RWPE2 (cell line): ENCODE measurements at regions not wholly inside any gene's neighbourhood (a gene's known extent, or its start where the extent isn't known, plus 50 kb on each side); places are given as distances from the start of the nearest gene placed in this dataset.

Experiments used
- ATAC-seq: fragments of 200-7000 bp; cut with Tn5 transposase; 3 replicates; pipeline ENCODE4 v1.9.1; 2021; ENCODE audit warnings: low read depth
- DNase-seq: peaks from one replicate; pipeline ENCODE4 v3.0.0-alpha.2; 2020; ENCODE audit warnings: low spot score
- H3K27ac ChIP-seq: fragments of 450-650 bp; 2 replicates; pipeline ENCODE4 v1.5.1; 2017; ENCODE audit warnings: mild to moderate bottlenecking; ENCODE audit not compliant: poor library complexity, severe bottlenecking
- H3K27me3 ChIP-seq: fragments of 250-450 bp; sonication (Bioruptor Pico); 2 replicates; pipeline ENCODE4 v1.5.1; 2021; ENCODE audit warnings: mild to moderate bottlenecking, moderate library complexity; ENCODE audit not compliant: insufficient read depth, poor library complexity, severe bottlenecking
- H3K36me3 ChIP-seq: fragments of 250-450 bp; sonication (Bioruptor Pico); 2 replicates; pipeline ENCODE4 v1.5.1; 2020; ENCODE audit warnings: low read depth, mild to moderate bottlenecking, moderate library complexity
- H3K4me1 ChIP-seq: fragments of 250-450 bp; sonication (Bioruptor Pico); 2 replicates; pipeline ENCODE4 v1.5.1; 2021; ENCODE audit warnings: mild to moderate bottlenecking, moderate library complexity; ENCODE audit not compliant: insufficient read depth, poor library complexity, severe bottlenecking
- H3K4me3 ChIP-seq: fragments of 250-450 bp; sonication (Bioruptor Pico); 2 replicates; pipeline ENCODE4 v1.5.1; 2021; ENCODE audit warnings: mild to moderate bottlenecking, moderate library complexity; ENCODE audit not compliant: severe bottlenecking
- H3K9me3 ChIP-seq: fragments of 250-450 bp; sonication (Bioruptor Pico); 2 replicates; pipeline ENCODE4 v1.5.1; 2021; ENCODE audit warnings: mild to moderate bottlenecking, moderate library complexity; ENCODE audit not compliant: severe bottlenecking
- CTCF ChIP-seq: fragments of 450-650 bp; IDR thresholded peaks from one replicate; pipeline ENCODE4 v1.5.1; 2017; ENCODE audit warnings: mild to moderate bottlenecking, moderate library complexity; ENCODE audit not compliant: poor library complexity, severe bottlenecking

- DNase-seq (no peak), ATAC-seq (no peak)
- Histone ChIP-seq H3K27me3 (no peaks in the 10 kb centered on the region), H3K27ac (no peak overlapping the region), H3K4me3 (no peak overlapping the region), H3K36me3 (no peaks in the 10 kb centered on the region), H3K4me1 (peaks cover 2% of the 10 kb centered on the region), H3K9me3 (peaks cover 5% of the 10 kb centered on the region)
- TF ChIP-seq CTCF, result no peak
These were observed 167.4 kb upstream of the KIF2A start for GRCh38 chr5:62138607-62139006.

- H3K27me3 ChIP-seq, result no peaks in the 10 kb centered on the region
These were observed 166.3 kb upstream of the KIF2A start for GRCh38 chr5:62139741-62140140.

GRCh38 chr5:62142351-62142750 lies 163.7 kb upstream of the KIF2A start:
- no peak overlapping the region for H3K4me3 ChIP-seq
- H3K27ac ChIP-seq, result no peak overlapping the region
- ATAC-seq (no peak), DNase-seq (no peak)
- no peaks in the 10 kb centered on the region for H3K9me3 ChIP-seq
- TF ChIP-seq CTCF, result no peak
- H3K36me3 ChIP-seq, result no peaks in the 10 kb centered on the region
- H3K4me1 ChIP-seq, result peaks cover 14% of the 10 kb centered on the region
- H3K27me3 ChIP-seq, result no peaks in the 10 kb centered on the region

More at GRCh38 chr5:62139741-62140140, 166.3 kb upstream of the KIF2A start:
- Histone ChIP-seq H3K27ac (no peak overlapping the region), H3K4me3 (no peak overlapping the region), H3K4me1 (peaks cover 14% of the 10 kb centered on the region), H3K36me3 (no peaks in the 10 kb centered on the region), H3K9me3 (no peaks in the 10 kb centered on the region)
- TF ChIP-seq CTCF, result no peak
- DNase-seq, result no peak
- no peak for ATAC-seq

GRCh38 chr5:62143268-62144229 lies 162.5 kb upstream of the KIF2A start:
- ATAC-seq (peak; percentile 55; the same call in 2 of the 3 replicates), DNase-seq (no peak)
- Histone ChIP-seq H3K9me3 (no peaks in the 10 kb centered on the region), H3K4me1 (peaks cover 14% of the 10 kb centered on the region), H3K4me3 (no peak overlapping the region), H3K36me3 (no peaks in the 10 kb centered on the region), H3K27me3 (no peaks in the 10 kb centered on the region), H3K27ac (peak overlapping the region; percentile 42)
- peak; percentile 91 for TF ChIP-seq CTCF

- Histone ChIP-seq H3K4me3 (no peak overlapping the region), H3K27ac (peak overlapping the region; percentile 42), H3K36me3 (no peaks in the 10 kb centered on the region), H3K9me3 (no peaks in the 10 kb centered on the region), H3K27me3 (no peaks in the 10 kb centered on the region), H3K4me1 (peaks cover 20% of the 10 kb centered on the region)
- DNase-seq (no peak), ATAC-seq (peak; percentile 91)
- TF ChIP-seq CTCF, result no peak
These were observed 161.5 kb upstream of the KIF2A start for GRCh38 chr5:62144401-62145022.
